Testis (tissue), 2 donors: ENCODE measurements at regions not wholly inside any gene's neighbourhood (a gene's known extent, or its start where the extent isn't known, plus 50 kb on each side); places are given as distances from the start of the nearest gene placed in this dataset.

ENCODE experiments used
- CTCF ChIP-seq, 3 experiments: fragments of 450-650 bp in 2 of 3; fragments of 200-600 bp in 1 of 3; sonication (generic) in 1 of 3; IDR thresholded peaks; one replicate each; pipeline ENCODE4 v1.5.1; 2016 to 2019; ENCODE audit warnings: antibody characterized with exemption in 3 of 3, mild to moderate bottlenecking in 2 of 3, moderate library complexity in 1 of 3
- POLR2A ChIP-seq: fragments of 450-650 bp; IDR thresholded peaks from one replicate; pipeline ENCODE4 v1.6.1; 2017; ENCODE audit warnings: antibody characterized with exemption, mild to moderate bottlenecking, moderate library complexity

DNA sequence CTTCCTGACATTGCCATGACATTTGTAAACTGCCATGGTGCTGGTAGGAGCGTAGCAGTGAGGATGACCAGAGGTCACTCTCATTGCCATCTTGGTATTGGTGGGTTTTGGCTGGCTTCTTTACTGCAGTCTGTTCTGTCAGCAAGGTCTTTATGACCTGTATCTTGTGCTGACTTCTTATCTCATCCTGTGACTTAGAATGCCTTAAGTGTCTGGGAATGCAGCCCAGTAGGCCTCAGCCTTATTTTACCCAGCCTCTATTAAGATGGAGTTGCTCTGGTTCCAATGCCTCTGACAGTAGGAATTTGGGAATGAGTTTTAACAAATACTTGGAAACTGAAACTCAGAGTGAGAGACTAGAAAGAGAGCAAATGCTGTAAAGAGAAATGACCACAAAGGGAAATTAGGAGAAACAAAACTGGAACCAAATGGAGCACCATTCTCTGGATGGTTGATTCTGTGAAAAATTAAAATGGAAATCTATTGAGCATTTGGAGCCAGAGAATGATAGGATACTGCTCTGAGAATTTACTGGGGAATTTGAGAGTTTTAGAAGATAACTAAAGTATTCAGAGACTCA lies 50.1 kb upstream of the RHOU start:
- TF ChIP-seq CTCF (IDR thresholded peaks at IDR 0.05) (no peak), POLR2A (no peak)
